HG03060 (cell line): ENCODE measurements at regions not wholly inside any gene's neighbourhood (a gene's known extent, or its start where the extent isn't known, plus 50 kb on each side); places are given as distances from the start of the nearest gene placed in this dataset.
"Not testable (repeated sequence)": the region's sequence is repeated elsewhere in the genome, so short reads cannot be mapped to it uniquely, and the experiment has no call there.

Experiments
- ATAC-seq: cut with Tn5 transposase; IDR thresholded peaks from one replicate; pipeline ENCODE4 v1.9.1; 2021; ENCODE audit warnings: low read depth, moderate number of reproducible peaks; ENCODE audit not compliant: unreplicated experiment

- no peak for ATAC-seq
Measured at GRCh38 chr12:60230056-60230455, 634.2 kb downstream of the SLC16A7 start.

DNA sequence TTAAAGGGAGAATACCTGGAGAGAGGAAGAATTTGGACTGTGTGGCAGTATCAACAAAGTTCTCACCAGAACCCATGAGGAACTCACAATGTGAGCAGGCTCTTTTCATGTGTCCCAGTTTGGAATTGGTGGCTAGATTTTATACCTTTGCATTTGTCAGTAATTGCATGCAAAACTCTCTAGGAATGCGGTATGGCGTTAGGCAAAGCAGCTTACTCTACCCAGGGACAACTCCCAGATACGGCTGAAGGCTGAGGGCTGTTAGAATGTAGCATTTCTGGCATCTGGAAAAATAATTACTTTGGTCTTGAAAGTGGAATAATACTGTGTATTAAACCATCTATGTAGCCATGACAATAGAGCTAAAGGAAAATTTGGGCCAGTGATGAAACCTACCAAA lies 635.5 kb downstream of the SLC16A7 start:
- no peak for ATAC-seq

DNA sequence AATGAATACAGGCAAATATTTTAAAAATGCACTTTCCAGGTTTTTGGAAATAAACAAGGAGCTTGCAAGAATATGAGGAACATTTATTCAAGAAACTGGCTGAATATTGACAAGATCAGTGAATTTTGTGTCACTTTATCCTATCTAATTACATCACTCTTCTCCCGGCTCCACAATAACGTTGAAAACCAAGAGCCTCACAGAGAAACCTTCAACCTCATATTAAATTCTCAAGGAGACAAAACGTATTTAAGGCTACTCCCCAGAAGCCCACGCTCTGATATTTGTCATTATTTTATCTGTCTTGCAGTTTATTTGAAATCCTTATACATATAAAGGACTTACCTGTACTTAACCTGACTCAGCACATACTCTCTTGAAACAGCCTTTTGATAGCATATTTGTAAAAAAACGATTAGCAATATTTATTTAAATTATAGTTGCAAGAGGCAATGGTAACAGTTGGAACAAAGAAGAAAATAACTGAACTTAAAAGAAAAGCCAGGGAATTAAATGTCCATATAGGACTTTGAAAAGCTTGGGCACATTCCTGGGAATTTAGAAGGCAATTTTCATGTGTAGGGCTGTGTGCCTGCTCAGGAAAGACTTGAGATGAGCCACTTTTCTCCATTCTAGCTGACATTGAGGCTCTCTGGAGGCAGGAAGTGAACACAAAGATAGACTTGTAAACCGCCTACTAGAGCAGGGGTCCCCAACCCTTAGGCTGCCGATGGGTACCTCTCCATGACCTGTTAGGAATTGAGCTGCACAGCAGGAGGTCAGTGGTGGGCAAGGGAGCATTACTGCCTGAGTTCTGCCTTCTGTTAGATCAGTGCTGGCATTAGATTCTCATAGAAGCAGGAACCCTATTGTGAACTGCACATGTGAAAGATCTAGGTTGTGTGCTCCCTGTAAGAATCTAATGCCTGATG lies 636.4 kb downstream of the SLC16A7 start:
- ATAC-seq, result no peak

GRCh38 chr12:60234611-60235195 lies 638.9 kb downstream of the SLC16A7 start:
- not testable (repeated sequence) for ATAC-seq

- no peak for ATAC-seq
Measured at GRCh38 chr12:60235261-60235660, 639.4 kb downstream of the SLC16A7 start.

DNA sequence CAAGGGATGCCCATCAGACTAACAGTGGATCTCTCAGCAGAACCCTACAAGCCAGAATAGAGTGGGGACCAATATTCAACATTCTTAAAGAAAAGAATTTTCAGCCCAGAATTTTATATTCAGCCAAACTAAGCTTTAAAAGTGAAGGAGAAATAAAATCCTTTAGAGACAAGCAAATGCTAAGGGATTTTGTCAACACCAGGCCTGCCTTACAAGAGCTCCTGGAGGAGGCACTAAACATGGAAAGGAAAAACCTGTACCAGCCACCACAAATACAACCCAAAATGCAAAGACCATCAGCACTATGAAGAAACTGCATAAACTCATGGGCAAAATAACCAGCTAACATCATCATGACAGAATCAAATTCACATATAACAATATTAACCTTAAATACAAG lies 640.6 kb downstream of the SLC16A7 start:
- ATAC-seq, result not testable (repeated sequence)

DNA sequence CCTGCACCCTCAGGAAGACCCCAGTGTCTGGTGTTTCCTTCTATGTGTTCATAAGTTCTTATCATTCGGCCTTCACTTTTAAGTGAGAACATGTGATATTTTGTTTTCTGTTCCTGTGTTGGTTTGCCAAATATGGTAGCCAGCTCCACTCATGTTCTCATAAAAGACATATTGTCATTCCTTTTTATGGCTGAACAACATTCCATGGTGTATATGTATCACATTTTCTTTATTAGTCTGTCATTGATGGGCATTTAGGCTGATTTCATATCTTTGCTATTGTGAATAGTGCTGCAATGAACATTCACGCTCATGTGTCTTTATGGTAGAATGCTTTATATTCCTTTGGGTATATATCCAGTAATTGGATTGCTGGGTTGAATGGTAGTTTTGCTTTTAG lies 645.1 kb downstream of the SLC16A7 start:
- ATAC-seq, result no peak

DNA sequence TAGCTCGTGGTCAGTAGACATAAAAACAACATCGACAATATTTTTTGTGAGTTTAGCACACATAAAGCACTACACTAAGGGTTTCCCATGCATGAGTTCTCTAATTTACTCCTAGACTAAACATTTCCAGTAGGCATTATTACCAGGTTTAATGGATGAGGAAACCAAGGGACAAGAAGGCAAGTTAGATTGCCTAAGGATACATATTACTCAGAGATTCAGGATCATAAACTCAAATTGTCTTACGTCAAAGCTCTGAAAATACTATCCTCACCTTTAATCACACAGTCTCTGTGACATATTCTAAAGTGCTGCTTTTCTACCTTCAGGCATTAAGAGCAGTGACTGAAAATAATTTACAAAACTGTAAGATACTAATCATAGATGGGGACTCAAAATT lies 655.3 kb downstream of the SLC16A7 start:
- ATAC-seq, result no peak

DNA sequence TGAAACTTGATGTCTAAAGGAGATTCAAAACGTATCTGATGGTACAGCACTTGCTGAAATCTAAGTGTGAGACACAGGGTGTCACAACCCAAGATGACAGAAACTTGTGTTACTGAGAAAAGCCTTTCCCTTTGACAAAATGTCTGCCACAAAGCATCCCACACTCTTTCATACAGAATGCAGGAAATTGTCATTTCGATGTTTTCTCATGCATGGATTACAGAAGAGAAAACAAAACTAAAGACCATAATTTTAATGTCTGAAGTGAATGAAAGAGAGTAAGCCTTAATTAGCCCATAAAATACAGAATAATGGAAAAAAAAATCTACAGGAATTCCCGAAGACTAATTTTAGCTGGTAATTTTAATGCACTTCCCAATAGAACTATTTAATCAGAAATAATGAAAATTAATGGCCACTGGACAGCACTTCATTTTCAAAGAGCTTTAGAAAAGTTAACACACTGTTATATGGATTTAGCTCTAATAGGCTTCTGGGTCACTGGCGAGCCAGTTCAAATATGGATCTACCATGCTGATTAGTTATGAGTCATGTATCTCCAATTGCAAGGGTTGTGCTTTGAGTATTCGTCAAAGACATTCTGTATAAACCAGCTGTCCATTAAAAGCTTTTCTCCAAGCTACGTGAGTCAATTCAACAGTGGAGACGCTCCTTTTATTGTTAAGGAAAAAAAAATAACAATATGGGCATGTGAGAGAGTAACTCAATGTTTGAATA lies 656.7 kb downstream of the SLC16A7 start:
- no peak for ATAC-seq

- ATAC-seq, result no peak
Measured at GRCh38 chr12:60255044-60255443, 659.2 kb downstream of the SLC16A7 start.

- ATAC-seq, result no peak
Measured at GRCh38 chr12:60257063-60257462, 661.2 kb downstream of the SLC16A7 start.

DNA sequence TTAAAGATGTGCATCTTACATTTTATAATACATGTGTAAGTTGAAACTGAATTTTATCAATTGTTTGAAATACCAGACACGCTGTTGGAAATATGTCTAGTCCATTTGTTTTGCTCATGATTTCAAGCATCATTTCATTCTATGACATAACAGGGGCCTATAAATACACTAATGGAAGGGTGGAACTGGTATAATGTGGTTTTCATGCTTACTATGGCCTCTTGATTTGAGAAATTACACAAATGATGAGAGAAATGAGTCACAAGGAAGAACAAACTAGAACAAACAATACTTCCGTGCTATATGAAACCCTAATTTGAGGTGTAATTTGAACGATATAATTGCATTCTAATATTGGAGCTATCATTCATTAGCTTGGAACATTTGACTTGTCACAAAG lies 663.4 kb downstream of the SLC16A7 start:
- no peak for ATAC-seq

DNA sequence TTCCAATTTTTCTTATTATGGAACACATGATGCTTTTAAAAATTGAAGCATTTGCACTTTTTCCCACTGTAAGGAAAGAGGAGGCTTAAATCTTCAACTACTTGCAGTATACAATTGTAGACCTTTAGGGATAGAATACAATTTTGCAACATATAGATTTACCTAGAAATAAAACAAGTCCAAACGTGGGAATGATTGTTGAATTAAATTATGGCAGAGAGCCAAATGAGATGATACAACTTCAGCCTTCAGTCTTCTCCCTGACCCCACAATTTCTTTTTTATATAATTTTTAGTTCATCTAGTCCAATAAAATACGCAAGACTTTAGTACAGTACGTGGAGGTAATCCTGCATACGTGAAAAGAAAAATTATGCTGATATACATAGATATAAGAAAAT lies 666.5 kb downstream of the SLC16A7 start:
- no peak for ATAC-seq

DNA sequence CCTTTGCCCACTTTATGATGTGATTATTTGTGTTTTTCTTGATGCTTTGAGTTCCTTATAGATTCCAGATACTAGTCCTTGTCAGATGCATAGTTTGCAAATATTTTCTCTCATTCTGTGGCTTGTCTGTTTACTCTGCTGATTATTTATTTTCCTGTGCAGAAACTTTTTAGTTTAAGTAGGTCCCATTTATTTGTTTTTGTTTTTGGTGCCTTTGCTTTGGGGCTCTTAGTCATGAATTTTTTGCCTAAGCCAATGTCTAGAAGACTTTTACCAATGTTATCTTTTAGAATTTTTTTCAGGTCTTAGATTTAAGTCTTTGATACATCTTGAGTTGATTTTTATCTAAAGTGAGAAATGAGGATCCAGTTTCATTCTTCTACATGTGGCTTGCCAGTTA lies 667.3 kb downstream of the SLC16A7 start:
- ATAC-seq, result no peak

DNA sequence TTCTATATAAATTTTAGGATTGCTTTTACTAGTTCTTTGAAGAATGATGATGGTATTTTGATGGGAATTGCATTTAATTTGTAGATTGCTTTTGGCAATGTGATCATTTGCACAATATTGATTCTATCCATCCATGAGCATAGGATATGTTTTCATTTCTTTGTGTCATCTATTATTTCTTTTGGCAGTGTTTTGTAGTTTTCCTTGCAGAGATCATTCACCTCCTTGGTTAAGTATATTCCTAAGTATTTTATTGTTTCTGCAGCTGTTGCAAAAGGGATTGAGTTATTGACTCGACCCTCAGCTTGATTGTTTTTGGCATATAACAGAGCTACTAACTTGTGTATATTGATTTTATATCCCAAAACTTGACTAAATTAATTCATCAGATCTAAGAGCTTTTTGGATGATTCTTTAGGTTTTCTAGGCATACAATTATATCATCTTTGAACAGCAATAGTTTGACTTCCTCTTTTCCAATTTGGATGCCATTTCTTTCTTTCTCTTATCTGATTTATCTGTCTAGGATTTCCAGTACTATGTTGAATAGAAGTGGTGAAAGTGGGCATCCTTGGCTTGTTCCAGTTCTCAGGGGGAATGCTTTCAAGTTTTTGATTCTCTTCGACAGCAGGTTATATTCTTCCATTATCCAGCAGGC lies 668.1 kb downstream of the SLC16A7 start:
- ATAC-seq, result no peak

GRCh38 chr12:60265741-60266140 lies 669.9 kb downstream of the SLC16A7 start:
- no peak for ATAC-seq

GRCh38 chr12:60266381-60266852 lies 670.6 kb downstream of the SLC16A7 start:
- no peak for ATAC-seq

GRCh38 chr12:60269611-60270269 lies 673.9 kb downstream of the SLC16A7 start:
- ATAC-seq, result no peak

DNA sequence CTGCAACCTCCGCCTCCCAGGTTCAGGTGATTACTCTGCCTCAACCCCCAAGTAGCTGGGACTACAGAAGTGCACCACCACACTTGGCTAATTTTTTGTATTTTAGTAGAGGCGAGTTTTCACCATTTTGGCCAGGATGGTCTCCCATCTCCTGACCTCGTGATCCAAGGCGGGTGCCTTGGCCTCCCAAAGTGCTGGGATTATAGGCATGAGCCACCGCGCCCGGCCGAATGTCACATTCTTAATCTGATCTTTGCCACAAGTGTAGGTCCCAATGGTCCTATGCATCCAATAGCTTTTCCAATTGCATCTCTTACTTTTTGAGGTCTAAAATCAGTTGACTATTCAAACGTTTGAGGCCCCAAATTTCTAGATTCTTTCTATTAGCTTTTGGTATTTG lies 676.0 kb downstream of the SLC16A7 start:
- no peak for ATAC-seq

DNA sequence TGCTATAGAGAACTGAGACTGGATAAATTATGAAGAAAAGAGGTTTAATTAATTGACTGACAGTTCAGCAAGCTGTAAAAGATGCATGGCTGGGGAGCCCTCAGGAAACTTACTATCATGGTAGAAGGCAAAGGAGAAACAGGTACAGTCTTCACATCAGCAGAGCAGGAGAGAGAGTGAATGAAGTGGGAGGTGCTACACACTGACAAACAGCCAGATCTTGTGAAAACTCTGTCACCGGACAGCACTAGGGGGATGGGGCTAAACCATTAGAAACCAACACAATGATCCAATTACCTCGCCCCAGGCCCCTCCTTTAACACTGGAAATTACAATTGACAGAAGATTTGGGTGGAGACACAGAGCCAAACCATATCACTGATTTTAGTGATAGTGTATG lies 682.4 kb downstream of the SLC16A7 start:
- ATAC-seq, result no peak
